SK-N-MC (cell line): ENCODE measurements at regions not wholly inside any gene's neighbourhood (a gene's known extent, or its start where the extent isn't known, plus 50 kb on each side); places are given as distances from the start of the nearest gene placed in this dataset.
"Not testable (repeated sequence)": the region's sequence is repeated elsewhere in the genome, so short reads cannot be mapped to it uniquely, and the experiment has no call there.

ENCODE experiments used
- EZH2 ChIP-seq: fragments of 200-600 bp; sonication (generic); IDR thresholded peaks from one replicate; pipeline ENCODE4 v1.6.1; 2017; ENCODE audit warnings: antibody characterized with exemption
- FOXP2 ChIP-seq: optimal IDR thresholded peaks from 2 replicates; pipeline ENCODE3; 2011; ENCODE audit warnings: mild to moderate bottlenecking, moderate library complexity; ENCODE audit not compliant: insufficient read depth; ENCODE audit errors: extremely low read length, control extremely low read depth
- POLR2AphosphoS5 ChIP-seq: IDR thresholded peaks from 2 replicates; pipeline ENCODE4 v1.6.1; 2012; ENCODE audit warnings: mild to moderate bottlenecking, low read depth, low read length, borderline replicate concordance

- not testable (repeated sequence) for TF ChIP-seq EZH2, POLR2AphosphoS5, FOXP2
These were observed 93.2 kb upstream of the MYO3A start for GRCh38 chr10:25840875-25841274.
